RWPE2 (cell line): ENCODE measurements at regions not wholly inside any gene's neighbourhood (a gene's known extent, or its start where the extent isn't known, plus 50 kb on each side); places are given as distances from the start of the nearest gene placed in this dataset.

Experiments
- ATAC-seq: fragments of 200-7000 bp; cut with Tn5 transposase; 3 replicates; pipeline ENCODE4 v1.9.1; 2021; ENCODE audit warnings: low read depth
- DNase-seq: peaks from one replicate; pipeline ENCODE4 v3.0.0-alpha.2; 2020; ENCODE audit warnings: low spot score
- H3K27ac ChIP-seq: fragments of 450-650 bp; 2 replicates; pipeline ENCODE4 v1.5.1; 2017; ENCODE audit warnings: mild to moderate bottlenecking; ENCODE audit not compliant: poor library complexity, severe bottlenecking
- H3K27me3 ChIP-seq: fragments of 250-450 bp; sonication (Bioruptor Pico); 2 replicates; pipeline ENCODE4 v1.5.1; 2021; ENCODE audit warnings: mild to moderate bottlenecking, moderate library complexity; ENCODE audit not compliant: insufficient read depth, poor library complexity, severe bottlenecking
- H3K36me3 ChIP-seq: fragments of 250-450 bp; sonication (Bioruptor Pico); 2 replicates; pipeline ENCODE4 v1.5.1; 2020; ENCODE audit warnings: low read depth, mild to moderate bottlenecking, moderate library complexity
- H3K4me1 ChIP-seq: fragments of 250-450 bp; sonication (Bioruptor Pico); 2 replicates; pipeline ENCODE4 v1.5.1; 2021; ENCODE audit warnings: mild to moderate bottlenecking, moderate library complexity; ENCODE audit not compliant: insufficient read depth, poor library complexity, severe bottlenecking
- H3K4me3 ChIP-seq: fragments of 250-450 bp; sonication (Bioruptor Pico); 2 replicates; pipeline ENCODE4 v1.5.1; 2021; ENCODE audit warnings: mild to moderate bottlenecking, moderate library complexity; ENCODE audit not compliant: severe bottlenecking
- H3K9me3 ChIP-seq: fragments of 250-450 bp; sonication (Bioruptor Pico); 2 replicates; pipeline ENCODE4 v1.5.1; 2021; ENCODE audit warnings: mild to moderate bottlenecking, moderate library complexity; ENCODE audit not compliant: severe bottlenecking
- CTCF ChIP-seq: fragments of 450-650 bp; IDR thresholded peaks from one replicate; pipeline ENCODE4 v1.5.1; 2017; ENCODE audit warnings: mild to moderate bottlenecking, moderate library complexity; ENCODE audit not compliant: poor library complexity, severe bottlenecking

- peaks cover 15% of the 10 kb centered on the region for H3K27me3 ChIP-seq
- H3K9me3 ChIP-seq, result no peaks in the 10 kb centered on the region
- ATAC-seq (no peak), DNase-seq (no peak)
- H3K36me3 ChIP-seq, result no peaks in the 10 kb centered on the region
- no peak overlapping the region for H3K27ac ChIP-seq
- H3K4me1 ChIP-seq, result no peaks in the 10 kb centered on the region
- H3K4me3 ChIP-seq, result no peak overlapping the region
- TF ChIP-seq CTCF, result no peak
Measured at GRCh38 chr15:53009093-53009492, 219.0 kb upstream of the ONECUT1 start.

DNA sequence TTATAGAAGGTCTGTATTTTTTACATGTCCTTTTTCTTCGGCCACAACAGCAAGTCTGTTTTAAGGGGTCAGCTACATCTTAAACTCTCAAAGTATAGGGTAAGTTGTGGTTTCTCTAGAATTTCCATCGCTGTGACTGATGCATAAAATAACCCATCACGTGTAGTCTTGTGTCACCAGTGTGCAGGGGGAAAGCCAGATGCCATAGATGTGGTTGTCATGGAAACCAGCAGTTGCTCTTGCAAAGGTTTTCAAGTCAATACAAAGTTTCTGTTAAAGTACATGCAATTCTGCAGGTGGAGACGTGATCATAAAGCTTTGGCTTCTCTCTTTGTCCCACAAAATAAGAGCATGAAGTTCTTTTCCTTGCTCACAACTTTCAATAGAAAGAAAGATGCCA is 210.3 kb upstream of the ONECUT1 start:
- H3K4me1 ChIP-seq, result no peaks in the 10 kb centered on the region
- H3K4me3 ChIP-seq, result no peak overlapping the region
- no peaks in the 10 kb centered on the region for H3K36me3 ChIP-seq
- no peak for TF ChIP-seq CTCF
- ATAC-seq (no peak), DNase-seq (no peak)
- no peak overlapping the region for H3K27ac ChIP-seq
- no peaks in the 10 kb centered on the region for H3K9me3 ChIP-seq
- peaks cover 6% of the 10 kb centered on the region for H3K27me3 ChIP-seq

- ATAC-seq (no peak), DNase-seq (no peak)
- Histone ChIP-seq H3K27ac (no peak overlapping the region), H3K4me1 (no peaks in the 10 kb centered on the region), H3K27me3 (peaks cover 3% of the 10 kb centered on the region), H3K9me3 (no peaks in the 10 kb centered on the region), H3K4me3 (no peak overlapping the region), H3K36me3 (no peaks in the 10 kb centered on the region)
- no peak for TF ChIP-seq CTCF
Measured at GRCh38 chr15:52997123-52997522, 207.0 kb upstream of the ONECUT1 start.

- no peak overlapping the region for H3K4me3 ChIP-seq
- no peaks in the 10 kb centered on the region for H3K36me3 ChIP-seq
- DNase-seq, result no peak
- ATAC-seq, result no peak
- no peaks in the 10 kb centered on the region for H3K27me3 ChIP-seq
- no peaks in the 10 kb centered on the region for H3K4me1 ChIP-seq
- no peak overlapping the region for H3K27ac ChIP-seq
- H3K9me3 ChIP-seq, result no peaks in the 10 kb centered on the region
- TF ChIP-seq CTCF, result no peak
Measured at GRCh38 chr15:52994290-52994689, 204.2 kb upstream of the ONECUT1 start.

GRCh38 chr15:52984507-52984906 is 194.4 kb upstream of the ONECUT1 start:
- ATAC-seq, result peak; percentile 26; the same call in 1 of the 3 replicates
- Histone ChIP-seq H3K27ac (no peak overlapping the region), H3K9me3 (no peaks in the 10 kb centered on the region), H3K4me3 (no peak overlapping the region), H3K27me3 (no peaks in the 10 kb centered on the region), H3K4me1 (no peaks in the 10 kb centered on the region), H3K36me3 (no peaks in the 10 kb centered on the region)
- no peak for DNase-seq
- no peak for TF ChIP-seq CTCF
